ENCODE measurements at regions not wholly inside any gene's neighbourhood (a gene's known extent, or its start where the extent isn't known, plus 50 kb on each side); places are given as distances from the start of the nearest gene placed in this dataset.
A peak's percentile ranks its signal among the peaks of the same experiment; 100 is the strongest.
"Not testable (repeated sequence)": the region's sequence is repeated elsewhere in the genome, so short reads cannot be mapped to it uniquely, and the experiment has no call there.

DNA sequence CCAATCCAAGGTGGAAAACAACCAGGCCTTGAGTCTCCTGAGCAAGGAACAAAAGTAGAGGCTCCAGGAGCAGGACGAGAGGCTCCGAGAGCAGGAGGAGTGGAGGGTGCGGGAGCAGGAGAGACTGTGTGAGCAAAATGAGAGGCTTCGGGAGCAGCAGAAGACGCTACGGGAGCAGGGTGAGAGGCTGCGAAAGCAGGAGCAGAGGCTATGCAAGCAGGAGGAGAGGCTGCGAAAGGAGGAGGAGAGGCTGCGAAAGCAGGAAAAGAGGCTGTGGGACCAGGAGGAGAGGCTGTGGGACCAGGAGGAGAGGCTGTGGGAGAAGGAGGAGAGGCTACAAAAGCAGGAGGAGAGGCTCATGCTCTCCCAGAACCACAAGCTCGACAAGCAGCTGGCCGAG lies 60.3 kb upstream of the UBE2Q2 start:
- peak overlapping the region; percentile 44 for H3K27ac Mint-ChIP-seq

DNA sequence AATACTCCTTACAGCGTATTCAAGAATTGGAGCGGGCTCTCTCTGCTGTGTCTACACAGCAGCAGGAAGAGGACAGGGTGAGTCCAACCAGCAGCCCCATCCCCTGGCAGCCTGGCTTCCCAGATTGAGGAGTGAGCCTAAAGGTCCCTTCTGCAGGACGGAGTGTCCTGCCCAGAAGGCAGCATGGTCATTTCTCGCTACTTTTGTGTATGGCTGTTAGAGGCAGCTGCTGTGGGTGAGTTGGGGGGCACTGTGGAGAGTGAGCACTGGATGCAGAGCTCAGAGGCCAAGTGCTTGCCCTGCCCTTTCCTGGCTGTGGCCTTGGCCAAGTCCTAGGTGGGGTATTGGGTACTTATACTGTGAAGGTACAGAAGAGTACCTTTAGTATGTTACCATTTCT lies 62.3 kb upstream of the UBE2Q2 start:
- not testable (repeated sequence) for H2AFZ ChIP-seq (replicated peaks); H3K36me3 Mint-ChIP-seq; H3F3A ChIP-seq (ENCODE audit: low read depth); H3K9me3 ChIP-seq (ENCODE audit: low read depth); H4K20me1 ChIP-seq (ENCODE audit: low read depth); DNase-seq (ENCODE audit: low spot score); H3K36me3 ChIP-seq; H3K9me3 Mint-ChIP-seq; H3K4me1 ChIP-seq; H3K9ac ChIP-seq; H3K27ac ChIP-seq; H3K4me3 ChIP-seq; H3K27me3 ChIP-seq; H3K27me3 Mint-ChIP-seq (ENCODE audit: insufficient read depth, low read depth); H3K4me3 Mint-ChIP-seq; H3K4me2 ChIP-seq; H3K27ac Mint-ChIP-seq; H3K79me2 ChIP-seq (ENCODE audit: low read depth)
- H3K4me1 Mint-ChIP-seq: peaks cover 18% of the 10 kb centered on the region

More for the DNA sequence above, 60.3 kb upstream of the UBE2Q2 start:
- H3K27me3 ChIP-seq: peaks cover 18% of the 10 kb centered on the region
- no peak overlapping the region for H3K27ac ChIP-seq
- H3K9me3 ChIP-seq (ENCODE audit: low read depth): no peaks in the 10 kb centered on the region
- H3K79me2 ChIP-seq (ENCODE audit: low read depth): no peaks in the 10 kb centered on the region
- DNase-seq (ENCODE audit: low spot score): no peak
- H3K4me1 ChIP-seq: no peaks in the 10 kb centered on the region
- no peak overlapping the region for H2AFZ ChIP-seq (replicated peaks)
- H3K4me2 ChIP-seq: no peak overlapping the region
- no peak overlapping the region for H3K9ac ChIP-seq
- TF ChIP-seq EZH2phosphoT487 (IDR thresholded peaks at IDR 0.05) (no peak), EZH2 (IDR thresholded peaks at IDR 0.05) (no peak)
- TF ChIP-seq, protein P1, sequence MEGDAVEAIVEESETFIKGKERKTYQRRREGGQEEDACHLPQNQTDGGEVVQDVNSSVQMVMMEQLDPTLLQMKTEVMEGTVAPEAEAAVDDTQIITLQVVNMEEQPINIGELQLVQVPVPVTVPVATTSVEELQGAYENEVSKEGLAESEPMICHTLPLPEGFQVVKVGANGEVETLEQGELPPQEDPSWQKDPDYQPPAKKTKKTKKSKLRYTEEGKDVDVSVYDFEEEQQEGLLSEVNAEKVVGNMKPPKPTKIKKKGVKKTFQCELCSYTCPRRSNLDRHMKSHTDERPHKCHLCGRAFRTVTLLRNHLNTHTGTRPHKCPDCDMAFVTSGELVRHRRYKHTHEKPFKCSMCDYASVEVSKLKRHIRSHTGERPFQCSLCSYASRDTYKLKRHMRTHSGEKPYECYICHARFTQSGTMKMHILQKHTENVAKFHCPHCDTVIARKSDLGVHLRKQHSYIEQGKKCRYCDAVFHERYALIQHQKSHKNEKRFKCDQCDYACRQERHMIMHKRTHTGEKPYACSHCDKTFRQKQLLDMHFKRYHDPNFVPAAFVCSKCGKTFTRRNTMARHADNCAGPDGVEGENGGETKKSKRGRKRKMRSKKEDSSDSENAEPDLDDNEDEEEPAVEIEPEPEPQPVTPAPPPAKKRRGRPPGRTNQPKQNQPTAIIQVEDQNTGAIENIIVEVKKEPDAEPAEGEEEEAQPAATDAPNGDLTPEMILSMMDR (IDR thresholded peaks at IDR 0.05): no peak
- no peaks in the 10 kb centered on the region for H3F3A ChIP-seq (ENCODE audit: low read depth)
- Mint-ChIP-seq H3K9me3 (no peaks in the 10 kb centered on the region), H3K4me3 (no peak overlapping the region), H3K36me3 (no peaks in the 10 kb centered on the region), H3K4me1 (peaks cover 10% of the 10 kb centered on the region), H3K27me3 (ENCODE audit: insufficient read depth, low read depth) (peaks cover 5% of the 10 kb centered on the region)
- H3K4me3 ChIP-seq: no peak overlapping the region
- no peaks in the 10 kb centered on the region for H3K36me3 ChIP-seq
- no peaks in the 10 kb centered on the region for H4K20me1 ChIP-seq (ENCODE audit: low read depth)

DNA sequence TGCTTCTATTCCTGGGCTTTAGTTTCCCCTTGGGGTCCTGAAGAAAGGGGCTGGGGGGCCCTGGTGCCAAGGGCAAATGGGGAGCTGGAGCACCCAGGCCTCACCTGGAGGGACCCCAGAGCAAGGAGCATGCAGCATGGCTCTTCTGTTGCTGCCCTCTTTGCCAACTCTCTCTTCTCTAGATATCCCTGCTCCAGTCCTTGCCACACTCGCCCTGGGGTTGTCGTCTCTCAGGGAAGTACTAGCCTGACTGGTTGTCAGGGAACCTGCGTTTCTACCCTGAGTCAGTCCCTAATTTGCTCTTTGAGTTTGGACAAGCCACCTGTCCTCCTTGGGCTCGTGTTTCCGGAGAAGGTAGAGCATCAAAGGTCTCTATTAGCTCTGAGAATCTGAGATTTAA lies 63.7 kb upstream of the UBE2Q2 start:
- no peak overlapping the region for H3K27ac Mint-ChIP-seq
- no peaks in the 10 kb centered on the region for H3K36me3 Mint-ChIP-seq
- no peak overlapping the region for H2AFZ ChIP-seq (replicated peaks)
- H4K20me1 ChIP-seq (ENCODE audit: low read depth): no peaks in the 10 kb centered on the region
- H3K79me2 ChIP-seq (ENCODE audit: low read depth): no peaks in the 10 kb centered on the region
- H3K4me1 Mint-ChIP-seq: peaks cover 20% of the 10 kb centered on the region
- H3K4me1 ChIP-seq: peaks cover 4% of the 10 kb centered on the region
- H3K4me3 Mint-ChIP-seq: no peak overlapping the region
- no peaks in the 10 kb centered on the region for H3K27me3 ChIP-seq
- no peak for DNase-seq (ENCODE audit: low spot score)
- H3K36me3 ChIP-seq: no peaks in the 10 kb centered on the region
- no peak overlapping the region for H3K4me3 ChIP-seq
- H3K9me3 ChIP-seq (ENCODE audit: low read depth): no peaks in the 10 kb centered on the region
- no peak overlapping the region for H3K9ac ChIP-seq
- no peak overlapping the region for H3K4me2 ChIP-seq
- no peak overlapping the region for H3K27ac ChIP-seq
- TF ChIP-seq EZH2phosphoT487 (IDR thresholded peaks at IDR 0.05) (no peak), EZH2 (IDR thresholded peaks at IDR 0.05) (no peak)
- TF ChIP-seq, protein P1 (IDR thresholded peaks at IDR 0.05): no peak
- H3K9me3 Mint-ChIP-seq: no peaks in the 10 kb centered on the region
- H3K27me3 Mint-ChIP-seq (ENCODE audit: insufficient read depth, low read depth): peaks cover 2% of the 10 kb centered on the region
- H3F3A ChIP-seq (ENCODE audit: low read depth): no peaks in the 10 kb centered on the region

DNA sequence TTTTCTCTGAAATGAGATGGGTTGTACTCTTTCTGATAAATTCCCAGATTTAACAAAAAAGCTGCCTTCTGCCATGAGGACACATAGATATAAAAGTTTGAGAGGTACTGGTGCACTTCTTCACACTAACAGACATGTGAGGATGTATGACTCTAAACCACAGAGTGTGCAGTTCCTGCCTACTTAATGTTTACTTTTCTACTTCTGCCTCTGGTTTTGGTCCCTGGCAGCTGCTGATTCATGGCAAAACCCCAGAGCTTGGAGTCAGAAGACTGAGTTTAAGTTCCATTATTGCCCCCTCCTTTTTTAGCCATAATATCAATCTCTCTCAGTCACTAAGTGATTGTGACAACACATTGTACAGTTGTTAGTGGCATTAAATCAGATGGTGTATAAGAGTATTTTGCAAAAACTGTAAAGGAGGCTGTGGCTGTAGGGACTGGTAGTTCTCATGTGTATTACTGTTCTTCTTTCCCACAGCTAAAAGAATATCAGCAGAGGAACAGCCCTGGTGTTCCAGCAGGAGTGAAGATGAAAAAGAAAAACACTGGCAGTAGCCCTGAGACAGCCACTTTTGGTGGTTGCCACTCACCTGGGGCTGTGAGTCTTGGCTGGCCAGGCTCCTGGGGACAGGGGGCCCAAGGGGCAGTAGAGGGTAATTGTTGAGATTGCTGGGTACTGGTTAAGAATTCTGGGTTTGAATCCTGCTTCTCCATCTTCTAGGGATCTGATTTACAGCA lies 64.4 kb upstream of the CSPG4 start:
- H3K4me3 ChIP-seq; H3K27me3 Mint-ChIP-seq (ENCODE audit: insufficient read depth, low read depth); H2AFZ ChIP-seq (replicated peaks); H3K4me2 ChIP-seq; H3F3A ChIP-seq (ENCODE audit: low read depth); H3K9me3 Mint-ChIP-seq; H3K9me3 ChIP-seq (ENCODE audit: low read depth); H3K4me3 Mint-ChIP-seq; H3K27ac Mint-ChIP-seq; H3K79me2 ChIP-seq (ENCODE audit: low read depth); H3K4me1 ChIP-seq; H3K9ac ChIP-seq; DNase-seq (ENCODE audit: low spot score); H3K36me3 Mint-ChIP-seq; H3K27me3 ChIP-seq; H4K20me1 ChIP-seq (ENCODE audit: low read depth); H3K36me3 ChIP-seq; H3K27ac ChIP-seq: not testable (repeated sequence)
- H3K4me1 Mint-ChIP-seq: peaks cover 20% of the 10 kb centered on the region
